Neural crest cell (in vitro differentiated cells): ENCODE measurements at regions not wholly inside any gene's neighbourhood (a gene's known extent, or its start where the extent isn't known, plus 50 kb on each side); places are given as distances from the start of the nearest gene placed in this dataset.

Source experiments
- DNase-seq: peaks from one replicate; pipeline ENCODE4 v3.0.0; 2021; ENCODE audit warnings: low read depth, mixed read lengths, low spot score
- H3K27ac Mint-ChIP-seq: one replicate; pipeline ENCODE4 v1.8.0; 2021; ENCODE audit warnings: mild to moderate bottlenecking, mixed read lengths; ENCODE audit not compliant: unreplicated experiment
- H3K27me3 Mint-ChIP-seq: 2 replicates; pipeline ENCODE4 v1.8.0; 2021; ENCODE audit warnings: low read depth, mild to moderate bottlenecking, mixed read lengths
- H3K36me3 Mint-ChIP-seq: 2 replicates; pipeline ENCODE4 v1.8.0; 2021; ENCODE audit warnings: low read depth, mild to moderate bottlenecking, mixed read lengths
- H3K4me1 Mint-ChIP-seq: 2 replicates; pipeline ENCODE4 v1.8.0; 2021; ENCODE audit warnings: mixed read lengths
- H3K4me3 Mint-ChIP-seq: one replicate; pipeline ENCODE4 v1.8.0; 2021; ENCODE audit warnings: mild to moderate bottlenecking, mixed read lengths
- H3K9me3 Mint-ChIP-seq: 2 replicates; pipeline ENCODE4 v1.8.0; 2021; ENCODE audit warnings: mixed read lengths
- TF ChIP-seq, protein P1 (sequence below): fragments of 200-600 bp; sonication (generic); conservative IDR thresholded peaks from 2 replicates; pipeline ENCODE4 v1.5.0; 2021; ENCODE audit warnings: antibody characterized with exemption, mild to moderate bottlenecking

DNA sequence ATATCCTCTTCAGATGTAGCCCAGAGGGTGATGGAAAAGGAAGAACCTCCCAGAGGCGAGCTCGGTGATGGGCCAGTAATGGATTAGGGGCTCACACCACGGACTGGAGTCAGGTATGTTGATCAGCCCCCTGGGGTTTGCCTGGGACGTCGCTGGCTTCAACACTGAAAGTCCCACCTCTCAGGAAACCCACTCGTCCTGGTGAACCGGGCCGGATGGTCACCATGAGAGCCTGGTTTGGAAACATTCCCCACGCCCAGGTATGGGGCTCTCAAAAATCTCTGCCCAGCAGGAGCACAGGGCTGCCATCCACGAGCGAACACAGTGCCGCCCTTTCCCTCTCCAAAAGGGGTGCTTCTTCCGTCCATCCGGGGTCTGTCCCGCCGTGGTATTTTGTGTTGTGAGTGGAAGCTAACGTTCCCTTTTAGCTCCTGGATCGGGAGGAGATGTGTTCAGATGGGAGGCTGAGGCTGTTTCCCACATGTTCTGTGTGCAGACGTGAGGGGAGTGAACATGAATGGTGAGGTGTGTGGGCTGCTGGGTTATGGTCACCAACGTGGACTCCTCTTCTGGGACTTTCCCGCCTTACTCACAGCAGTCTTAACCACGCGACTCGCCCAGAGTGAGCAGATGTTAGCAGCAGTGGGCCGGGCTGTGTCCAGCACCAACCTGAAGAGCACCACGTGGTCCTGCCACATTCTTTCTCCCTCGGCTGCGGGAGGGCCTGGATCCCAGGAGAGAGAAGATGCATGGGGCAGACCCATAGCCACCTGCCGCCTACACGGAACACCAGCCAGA lies 139.2 kb downstream of the KIF26A start:
- Mint-ChIP-seq H3K27me3 (peaks cover 11% of the 10 kb centered on the region), H3K9me3 (no peaks in the 10 kb centered on the region)

DNA sequence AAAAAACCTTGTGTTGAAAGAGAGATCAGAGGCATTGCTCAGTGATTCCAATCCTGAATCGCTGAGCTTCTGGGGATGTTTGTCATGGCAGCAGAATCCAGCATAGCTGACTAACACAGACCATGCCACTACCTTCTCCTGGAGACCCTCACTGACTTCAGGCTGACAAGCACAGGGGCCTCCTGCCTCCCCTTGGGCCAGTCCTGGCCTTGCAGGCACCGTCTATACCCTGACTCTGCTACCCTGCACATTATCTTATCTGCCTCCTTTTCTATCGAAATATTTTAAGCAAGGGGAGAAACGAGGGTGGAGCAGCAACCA lies 139.8 kb downstream of the KIF26A start:
- no peaks in the 10 kb centered on the region for H3K4me1 Mint-ChIP-seq
- H3K36me3 Mint-ChIP-seq, result no peaks in the 10 kb centered on the region
- no peaks in the 10 kb centered on the region for H3K9me3 Mint-ChIP-seq
- DNase-seq, result no peak
- peaks cover 11% of the 10 kb centered on the region for H3K27me3 Mint-ChIP-seq
- TF ChIP-seq, protein P1, sequence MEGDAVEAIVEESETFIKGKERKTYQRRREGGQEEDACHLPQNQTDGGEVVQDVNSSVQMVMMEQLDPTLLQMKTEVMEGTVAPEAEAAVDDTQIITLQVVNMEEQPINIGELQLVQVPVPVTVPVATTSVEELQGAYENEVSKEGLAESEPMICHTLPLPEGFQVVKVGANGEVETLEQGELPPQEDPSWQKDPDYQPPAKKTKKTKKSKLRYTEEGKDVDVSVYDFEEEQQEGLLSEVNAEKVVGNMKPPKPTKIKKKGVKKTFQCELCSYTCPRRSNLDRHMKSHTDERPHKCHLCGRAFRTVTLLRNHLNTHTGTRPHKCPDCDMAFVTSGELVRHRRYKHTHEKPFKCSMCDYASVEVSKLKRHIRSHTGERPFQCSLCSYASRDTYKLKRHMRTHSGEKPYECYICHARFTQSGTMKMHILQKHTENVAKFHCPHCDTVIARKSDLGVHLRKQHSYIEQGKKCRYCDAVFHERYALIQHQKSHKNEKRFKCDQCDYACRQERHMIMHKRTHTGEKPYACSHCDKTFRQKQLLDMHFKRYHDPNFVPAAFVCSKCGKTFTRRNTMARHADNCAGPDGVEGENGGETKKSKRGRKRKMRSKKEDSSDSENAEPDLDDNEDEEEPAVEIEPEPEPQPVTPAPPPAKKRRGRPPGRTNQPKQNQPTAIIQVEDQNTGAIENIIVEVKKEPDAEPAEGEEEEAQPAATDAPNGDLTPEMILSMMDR, result no peak
- no peak overlapping the region for H3K4me3 Mint-ChIP-seq
- H3K27ac Mint-ChIP-seq, result no peak overlapping the region

More for the DNA sequence above, 139.2 kb downstream of the KIF26A start:
- no peaks in the 10 kb centered on the region for H3K4me1 Mint-ChIP-seq
- TF ChIP-seq, protein P1, result no peak
- H3K4me3 Mint-ChIP-seq, result no peak overlapping the region
- DNase-seq, result no peak
- no peaks in the 10 kb centered on the region for H3K36me3 Mint-ChIP-seq
- no peak overlapping the region for H3K27ac Mint-ChIP-seq

GRCh38 chr14:104280085-104280901 lies 141.9 kb downstream of the KIF26A start:
- TF ChIP-seq, protein P1, result no peak
- DNase-seq, result no peak
- H3K9me3 Mint-ChIP-seq, result no peaks in the 10 kb centered on the region
- no peaks in the 10 kb centered on the region for H3K4me1 Mint-ChIP-seq
- H3K27me3 Mint-ChIP-seq, result peaks cover 11% of the 10 kb centered on the region
- no peak overlapping the region for H3K27ac Mint-ChIP-seq
- H3K36me3 Mint-ChIP-seq, result no peaks in the 10 kb centered on the region
- no peak overlapping the region for H3K4me3 Mint-ChIP-seq

DNA sequence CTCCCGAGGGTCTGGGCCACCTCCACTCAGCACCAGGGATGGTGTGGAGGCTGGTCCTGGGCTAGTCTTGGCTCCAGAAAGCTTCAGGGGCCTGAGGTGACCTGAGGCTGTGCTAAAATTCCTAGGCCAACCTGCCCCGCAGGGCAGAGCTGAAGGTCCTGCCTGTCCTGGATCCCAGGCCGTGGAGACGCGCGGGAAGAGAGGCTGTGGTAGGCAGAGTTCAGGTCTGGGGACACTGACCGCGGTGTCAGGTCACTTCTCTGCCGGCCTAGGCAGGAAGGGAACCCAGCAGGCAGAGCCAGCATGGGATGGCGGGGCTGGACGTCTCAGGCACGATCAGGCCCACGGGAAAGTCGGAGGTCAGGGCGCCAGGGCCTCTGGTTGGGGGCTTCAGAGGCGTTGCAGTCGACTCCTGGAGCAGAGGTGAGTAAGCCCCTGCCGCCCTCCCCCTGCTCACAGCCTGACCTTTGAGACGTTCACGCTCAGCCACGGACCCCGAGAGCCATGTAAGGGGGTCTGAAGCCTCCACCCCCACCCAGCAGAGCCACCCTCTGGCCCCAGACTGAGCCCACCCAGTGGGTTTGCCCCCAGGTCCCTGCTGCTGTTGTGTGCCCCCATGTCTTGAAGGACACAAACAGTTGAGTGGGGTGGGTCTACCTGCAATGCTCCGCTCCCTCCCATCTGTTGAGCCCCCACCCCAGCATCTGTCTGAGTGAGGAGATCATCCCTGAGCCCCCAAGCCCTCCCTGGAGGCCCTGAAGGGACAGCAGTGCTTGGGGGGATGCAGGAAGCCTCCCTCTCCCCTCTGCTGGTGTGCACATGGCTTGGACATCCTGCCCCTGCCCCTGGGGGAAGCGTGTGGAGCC lies 142.7 kb downstream of the KIF26A start:
- TF ChIP-seq, protein P1, result no peak
- H3K27ac Mint-ChIP-seq, result no peak overlapping the region
- H3K9me3 Mint-ChIP-seq, result no peaks in the 10 kb centered on the region
- H3K4me3 Mint-ChIP-seq, result no peak overlapping the region
- DNase-seq, result no peak
- H3K4me1 Mint-ChIP-seq, result peaks cover 5% of the 10 kb centered on the region
- peaks cover 11% of the 10 kb centered on the region for H3K27me3 Mint-ChIP-seq
- no peaks in the 10 kb centered on the region for H3K36me3 Mint-ChIP-seq

DNA sequence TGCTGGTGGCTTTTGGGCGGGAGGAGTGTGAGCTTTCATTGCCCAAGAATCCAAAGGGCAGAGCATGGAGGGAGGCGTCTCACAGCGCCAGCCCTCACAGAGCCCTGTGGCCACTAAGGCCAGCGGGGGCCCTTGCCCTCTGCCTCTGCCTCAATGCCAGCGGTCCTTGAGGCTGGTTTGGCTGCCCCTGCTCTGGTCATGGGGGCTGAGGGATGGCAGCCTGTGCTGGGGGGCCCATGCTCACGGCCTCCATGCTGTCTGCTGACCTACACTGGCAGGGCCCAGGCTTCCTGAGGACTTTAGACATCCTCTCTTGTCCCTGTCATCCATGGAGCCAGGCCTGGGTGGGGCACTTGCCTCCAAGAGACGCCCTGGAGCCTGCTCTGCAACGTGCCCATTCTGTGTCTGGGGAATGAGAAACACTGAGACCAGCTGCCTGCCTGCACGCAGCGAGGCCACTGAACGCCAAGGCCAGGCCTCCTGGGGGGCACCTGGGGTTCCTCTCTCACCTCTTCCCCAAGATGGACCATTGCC lies 143.4 kb downstream of the KIF26A start:
- H3K36me3 Mint-ChIP-seq, result no peaks in the 10 kb centered on the region
- no peak for DNase-seq
- H3K27ac Mint-ChIP-seq, result no peak overlapping the region
- no peaks in the 10 kb centered on the region for H3K9me3 Mint-ChIP-seq
- H3K4me3 Mint-ChIP-seq, result no peak overlapping the region
- peaks cover 5% of the 10 kb centered on the region for H3K4me1 Mint-ChIP-seq
- TF ChIP-seq, protein P1, result no peak
- peaks cover 8% of the 10 kb centered on the region for H3K27me3 Mint-ChIP-seq
